ENCODE measurements at regions not wholly inside any gene's neighbourhood (a gene's known extent, or its start where the extent isn't known, plus 50 kb on each side); places are given as distances from the start of the nearest gene placed in this dataset.

DNA sequence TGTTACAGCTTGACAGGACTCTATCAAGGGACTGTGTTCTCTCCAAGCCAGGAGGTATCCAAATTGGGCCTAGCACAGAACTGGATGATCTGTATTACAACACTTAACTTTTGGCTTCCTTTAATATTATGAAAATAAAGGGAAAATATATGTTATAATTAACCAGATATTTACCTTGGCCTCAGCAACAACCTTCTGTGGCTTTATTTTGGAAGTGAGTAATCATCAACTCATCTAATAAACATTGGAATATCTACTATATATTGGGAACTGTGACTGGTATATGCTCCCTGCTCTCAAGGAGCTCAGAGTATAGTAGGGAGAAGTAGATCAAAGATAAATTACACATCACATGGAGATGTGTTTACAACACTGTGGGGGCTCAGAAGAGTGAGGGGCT lies 352.2 kb downstream of the METTL15 start:
- no peak for TF ChIP-seq RARB (CRISPR knock-in tag; IDR thresholded peaks at IDR 0.05)
- ATAC-seq, result no peak

DNA sequence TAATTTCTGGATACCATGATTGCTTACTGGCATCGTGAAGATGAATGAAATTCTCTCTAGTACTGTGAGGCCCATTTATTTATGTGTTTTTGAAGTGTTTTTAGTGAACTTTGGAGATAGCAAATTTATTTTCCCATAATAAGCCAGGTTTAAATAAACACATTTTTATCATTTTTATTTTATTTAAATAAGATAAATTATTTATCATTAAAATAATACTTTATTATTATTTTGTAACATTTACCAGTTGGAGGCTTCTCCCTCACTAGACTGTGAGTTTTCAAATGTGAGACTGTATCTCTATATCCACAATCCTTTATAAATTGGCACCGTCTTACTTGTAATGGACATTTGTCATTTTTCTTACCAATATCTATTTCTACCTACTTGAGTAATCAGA lies 351.7 kb downstream of the METTL15 start:
- no peak for TF ChIP-seq ARNTL (CRISPR knock-in tag; IDR thresholded peaks at IDR 0.05; ENCODE audit: borderline replicate concordance, low read depth)
- ATAC-seq, result no peak

DNA sequence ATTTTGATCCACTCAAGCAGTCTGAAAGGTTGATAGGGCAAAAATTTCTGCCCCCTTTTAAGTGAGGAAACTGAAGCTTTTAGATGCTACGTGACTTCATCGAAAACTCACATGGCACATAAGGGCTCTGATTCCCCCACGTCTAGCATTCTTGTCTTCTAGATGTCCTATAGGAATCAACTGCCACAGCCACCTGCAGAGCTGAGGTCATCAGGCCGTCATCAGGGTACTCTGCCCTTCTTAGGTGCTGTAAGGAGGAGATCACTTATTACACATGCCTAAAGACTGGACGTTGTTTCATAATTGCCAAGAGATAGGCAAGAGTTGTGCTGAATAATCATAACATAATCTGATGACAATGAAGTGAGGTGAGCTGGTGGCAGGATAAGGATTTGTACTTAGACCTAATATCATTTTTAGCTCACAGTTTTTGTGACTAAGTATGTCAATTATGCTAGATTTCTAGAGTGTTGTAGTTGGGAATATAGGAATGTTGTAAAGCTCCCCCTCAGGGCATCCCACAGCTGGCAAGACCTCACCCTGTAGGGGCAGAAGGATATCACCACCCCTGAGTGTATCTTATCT lies 349.4 kb downstream of the METTL15 start:
- ATAC-seq, result no peak
- TF ChIP-seq ZNF8 (CRISPR knock-in tag; IDR thresholded peaks at IDR 0.05) (no peak), ISL1 (CRISPR knock-in tag; IDR thresholded peaks at IDR 0.05) (no peak), ZFP3 (CRISPR knock-in tag; IDR thresholded peaks at IDR 0.05) (no peak), RARB (CRISPR knock-in tag; IDR thresholded peaks at IDR 0.05) (no peak), GLIS3 (CRISPR knock-in tag; IDR thresholded peaks at IDR 0.05) (no peak), ZFP30 (CRISPR knock-in tag; IDR thresholded peaks at IDR 0.05) (no peak), ARNTL (CRISPR knock-in tag; IDR thresholded peaks at IDR 0.05; ENCODE audit: borderline replicate concordance, low read depth) (no peak), TOX (CRISPR knock-in tag; IDR thresholded peaks at IDR 0.05; ENCODE audit: borderline replicate concordance) (no peak), PATZ1 (CRISPR knock-in tag; IDR thresholded peaks at IDR 0.05; ENCODE audit: borderline replicate concordance) (no peak), OSR1 (CRISPR knock-in tag; IDR thresholded peaks at IDR 0.05) (no peak)
- TF ChIP-seq, protein P1, sequence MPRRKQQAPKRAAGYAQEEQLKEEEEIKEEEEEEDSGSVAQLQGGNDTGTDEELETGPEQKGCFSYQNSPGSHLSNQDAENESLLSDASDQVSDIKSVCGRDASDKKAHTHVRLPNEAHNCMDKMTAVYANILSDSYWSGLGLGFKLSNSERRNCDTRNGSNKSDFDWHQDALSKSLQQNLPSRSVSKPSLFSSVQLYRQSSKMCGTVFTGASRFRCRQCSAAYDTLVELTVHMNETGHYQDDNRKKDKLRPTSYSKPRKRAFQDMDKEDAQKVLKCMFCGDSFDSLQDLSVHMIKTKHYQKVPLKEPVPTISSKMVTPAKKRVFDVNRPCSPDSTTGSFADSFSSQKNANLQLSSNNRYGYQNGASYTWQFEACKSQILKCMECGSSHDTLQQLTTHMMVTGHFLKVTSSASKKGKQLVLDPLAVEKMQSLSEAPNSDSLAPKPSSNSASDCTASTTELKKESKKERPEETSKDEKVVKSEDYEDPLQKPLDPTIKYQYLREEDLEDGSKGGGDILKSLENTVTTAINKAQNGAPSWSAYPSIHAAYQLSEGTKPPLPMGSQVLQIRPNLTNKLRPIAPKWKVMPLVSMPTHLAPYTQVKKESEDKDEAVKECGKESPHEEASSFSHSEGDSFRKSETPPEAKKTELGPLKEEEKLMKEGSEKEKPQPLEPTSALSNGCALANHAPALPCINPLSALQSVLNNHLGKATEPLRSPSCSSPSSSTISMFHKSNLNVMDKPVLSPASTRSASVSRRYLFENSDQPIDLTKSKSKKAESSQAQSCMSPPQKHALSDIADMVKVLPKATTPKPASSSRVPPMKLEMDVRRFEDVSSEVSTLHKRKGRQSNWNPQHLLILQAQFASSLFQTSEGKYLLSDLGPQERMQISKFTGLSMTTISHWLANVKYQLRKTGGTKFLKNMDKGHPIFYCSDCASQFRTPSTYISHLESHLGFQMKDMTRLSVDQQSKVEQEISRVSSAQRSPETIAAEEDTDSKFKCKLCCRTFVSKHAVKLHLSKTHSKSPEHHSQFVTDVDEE (CRISPR knock-in tag; IDR thresholded peaks at IDR 0.05), result no peak
- TF ChIP-seq, protein P2, sequence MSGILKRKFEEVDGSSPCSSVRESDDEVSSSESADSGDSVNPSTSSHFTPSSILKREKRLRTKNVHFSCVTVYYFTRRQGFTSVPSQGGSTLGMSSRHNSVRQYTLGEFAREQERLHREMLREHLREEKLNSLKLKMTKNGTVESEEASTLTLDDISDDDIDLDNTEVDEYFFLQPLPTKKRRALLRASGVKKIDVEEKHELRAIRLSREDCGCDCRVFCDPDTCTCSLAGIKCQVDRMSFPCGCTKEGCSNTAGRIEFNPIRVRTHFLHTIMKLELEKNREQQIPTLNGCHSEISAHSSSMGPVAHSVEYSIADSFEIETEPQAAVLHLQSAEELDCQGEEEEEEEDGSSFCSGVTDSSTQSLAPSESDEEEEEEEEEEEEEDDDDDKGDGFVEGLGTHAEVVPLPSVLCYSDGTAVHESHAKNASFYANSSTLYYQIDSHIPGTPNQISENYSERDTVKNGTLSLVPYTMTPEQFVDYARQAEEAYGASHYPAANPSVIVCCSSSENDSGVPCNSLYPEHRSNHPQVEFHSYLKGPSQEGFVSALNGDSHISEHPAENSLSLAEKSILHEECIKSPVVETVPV (CRISPR knock-in tag; IDR thresholded peaks at IDR 0.05), result no peak
- TF ChIP-seq, protein P3, sequence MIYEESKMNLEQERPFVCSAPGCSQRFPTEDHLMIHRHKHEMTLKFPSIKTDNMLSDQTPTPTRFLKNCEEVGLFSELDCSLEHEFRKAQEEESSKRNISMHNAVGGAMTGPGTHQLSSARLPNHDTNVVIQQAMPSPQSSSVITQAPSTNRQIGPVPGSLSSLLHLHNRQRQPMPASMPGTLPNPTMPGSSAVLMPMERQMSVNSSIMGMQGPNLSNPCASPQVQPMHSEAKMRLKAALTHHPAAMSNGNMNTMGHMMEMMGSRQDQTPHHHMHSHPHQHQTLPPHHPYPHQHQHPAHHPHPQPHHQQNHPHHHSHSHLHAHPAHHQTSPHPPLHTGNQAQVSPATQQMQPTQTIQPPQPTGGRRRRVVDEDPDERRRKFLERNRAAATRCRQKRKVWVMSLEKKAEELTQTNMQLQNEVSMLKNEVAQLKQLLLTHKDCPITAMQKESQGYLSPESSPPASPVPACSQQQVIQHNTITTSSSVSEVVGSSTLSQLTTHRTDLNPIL (CRISPR knock-in tag; IDR thresholded peaks at IDR 0.05; ENCODE audit: low read depth), result no peak

- ATAC-seq, result no peak
- TF ChIP-seq ZNF8 (CRISPR knock-in tag; IDR thresholded peaks at IDR 0.05) (no peak), GLIS3 (CRISPR knock-in tag; IDR thresholded peaks at IDR 0.05) (no peak), ZNF565 (CRISPR knock-in tag; conservative IDR thresholded peaks at IDR 0.05; ENCODE audit: low read depth) (no peak), ZC3H10 (CRISPR knock-in tag; IDR thresholded peaks at IDR 0.05) (no peak), ZFP30 (CRISPR knock-in tag; IDR thresholded peaks at IDR 0.05) (no peak), ARNTL (CRISPR knock-in tag; IDR thresholded peaks at IDR 0.05; ENCODE audit: borderline replicate concordance, low read depth) (no peak), POU6F1 (CRISPR knock-in tag; IDR thresholded peaks at IDR 0.05; ENCODE audit: borderline replicate concordance, low read depth) (no peak), TOX (CRISPR knock-in tag; IDR thresholded peaks at IDR 0.05; ENCODE audit: borderline replicate concordance) (no peak), OSR1 (CRISPR knock-in tag; IDR thresholded peaks at IDR 0.05) (no peak)
- TF ChIP-seq, protein P2 (CRISPR knock-in tag; IDR thresholded peaks at IDR 0.05), result no peak
Measured at GRCh38 chr11:28448186-28448585, 340.0 kb downstream of the METTL15 start.
